ENCODE measurements at regions not wholly inside any gene's neighbourhood (a gene's known extent, or its start where the extent isn't known, plus 50 kb on each side); places are given as distances from the start of the nearest gene placed in this dataset.

- TF ChIP-seq, protein P1, sequence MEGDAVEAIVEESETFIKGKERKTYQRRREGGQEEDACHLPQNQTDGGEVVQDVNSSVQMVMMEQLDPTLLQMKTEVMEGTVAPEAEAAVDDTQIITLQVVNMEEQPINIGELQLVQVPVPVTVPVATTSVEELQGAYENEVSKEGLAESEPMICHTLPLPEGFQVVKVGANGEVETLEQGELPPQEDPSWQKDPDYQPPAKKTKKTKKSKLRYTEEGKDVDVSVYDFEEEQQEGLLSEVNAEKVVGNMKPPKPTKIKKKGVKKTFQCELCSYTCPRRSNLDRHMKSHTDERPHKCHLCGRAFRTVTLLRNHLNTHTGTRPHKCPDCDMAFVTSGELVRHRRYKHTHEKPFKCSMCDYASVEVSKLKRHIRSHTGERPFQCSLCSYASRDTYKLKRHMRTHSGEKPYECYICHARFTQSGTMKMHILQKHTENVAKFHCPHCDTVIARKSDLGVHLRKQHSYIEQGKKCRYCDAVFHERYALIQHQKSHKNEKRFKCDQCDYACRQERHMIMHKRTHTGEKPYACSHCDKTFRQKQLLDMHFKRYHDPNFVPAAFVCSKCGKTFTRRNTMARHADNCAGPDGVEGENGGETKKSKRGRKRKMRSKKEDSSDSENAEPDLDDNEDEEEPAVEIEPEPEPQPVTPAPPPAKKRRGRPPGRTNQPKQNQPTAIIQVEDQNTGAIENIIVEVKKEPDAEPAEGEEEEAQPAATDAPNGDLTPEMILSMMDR (IDR thresholded peaks at IDR 0.05; ENCODE audit: insufficient read depth, low read length, poor library complexity, severe bottlenecking), result no peak
- TF ChIP-seq EZH2phosphoT487 (conservative IDR thresholded peaks at IDR 0.05; ENCODE audit: low read length), result no peak
Measured at GRCh38 chr1:81330521-81330920, 470.2 kb upstream of the ADGRL2 start.

Measured in SU-DHL-6 (cell line).